Hematopoietic multipotent progenitor cell treated with erythropoietin and hydrocortisone succinate and interleukin-3 and kit ligand, for 4 days (in vitro differentiated cells): ENCODE measurements at regions not wholly inside any gene's neighbourhood (a gene's known extent, or its start where the extent isn't known, plus 50 kb on each side); places are given as distances from the start of the nearest gene placed in this dataset.
"Not testable (repeated sequence)": the region's sequence is repeated elsewhere in the genome, so short reads cannot be mapped to it uniquely, and the experiment has no call there.

ENCODE experiments used
- DNase-seq: peaks from one replicate; pipeline ENCODE4 v3.0.0-alpha.2; 2015

DNA sequence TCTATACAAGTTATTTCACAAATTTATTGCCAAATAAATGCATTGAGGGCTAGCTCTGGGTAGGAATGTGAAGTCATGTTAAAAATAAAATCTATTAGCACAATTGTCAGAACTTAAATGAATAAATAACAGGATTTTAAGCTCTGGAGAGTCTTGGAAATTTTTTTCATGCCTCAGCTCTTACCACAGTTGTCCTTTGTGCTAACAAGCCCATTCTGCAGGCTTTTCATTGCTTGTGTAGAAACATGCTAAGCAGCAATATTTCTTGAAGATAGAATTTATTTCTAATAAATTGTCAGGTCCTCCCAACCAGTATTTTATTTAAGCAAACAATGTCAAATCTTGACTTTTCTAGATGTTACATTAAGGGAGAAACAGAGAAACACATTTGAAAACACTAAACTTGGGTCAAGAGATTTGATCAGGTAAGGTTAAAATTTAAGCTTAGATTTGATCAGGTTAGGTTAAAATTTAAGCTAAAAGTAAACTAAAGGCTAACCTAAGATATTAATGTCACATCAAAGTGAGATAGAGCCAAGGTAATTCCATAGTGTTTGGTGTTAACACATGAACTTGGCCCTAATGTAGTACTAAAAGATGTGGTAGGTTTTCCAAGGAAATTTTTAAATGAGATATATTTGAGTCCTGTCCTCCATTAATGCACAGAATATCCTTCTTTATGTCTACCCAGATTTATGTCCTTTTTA lies 179.1 kb upstream of the IL1RAPL1 start:
- no peak for DNase-seq

DNA sequence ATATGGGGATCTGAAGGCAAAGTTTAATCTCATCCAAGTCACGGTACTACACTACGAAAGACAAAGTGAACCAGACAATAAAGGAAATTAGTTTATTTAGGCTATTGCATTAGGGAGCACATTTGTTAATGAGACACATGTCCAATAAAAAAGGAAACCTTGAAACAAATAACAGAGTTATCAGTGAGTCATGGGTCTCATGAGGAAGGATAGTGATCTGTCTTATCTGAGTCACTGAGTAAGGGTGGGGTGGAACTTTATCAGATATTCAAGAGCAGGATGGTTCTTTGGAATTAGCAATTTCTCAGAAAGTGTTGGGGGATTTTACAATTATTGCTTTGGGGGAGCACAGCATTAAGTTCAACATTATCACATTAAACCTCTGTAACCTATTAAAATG lies 188.9 kb upstream of the IL1RAPL1 start:
- DNase-seq: no peak

DNA sequence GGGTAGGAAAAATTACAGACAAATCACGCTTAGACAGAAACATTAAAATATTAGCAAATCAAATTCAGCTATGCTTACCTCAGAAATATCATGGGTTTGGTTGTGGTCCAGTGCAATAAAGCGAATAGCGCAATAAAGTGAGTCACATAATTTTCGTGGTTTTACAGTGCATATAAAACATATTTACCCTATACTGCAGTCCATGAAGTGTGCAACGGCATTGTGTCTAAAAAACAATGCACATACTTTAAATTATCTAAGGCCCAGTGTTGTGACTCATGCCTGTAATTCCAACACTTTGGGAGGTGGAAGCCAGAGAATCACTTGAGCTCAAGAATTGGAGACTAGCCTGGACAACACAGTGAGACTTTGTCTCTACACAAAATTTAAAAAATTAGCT lies 195.7 kb upstream of the IL1RAPL1 start:
- DNase-seq: no peak

DNA sequence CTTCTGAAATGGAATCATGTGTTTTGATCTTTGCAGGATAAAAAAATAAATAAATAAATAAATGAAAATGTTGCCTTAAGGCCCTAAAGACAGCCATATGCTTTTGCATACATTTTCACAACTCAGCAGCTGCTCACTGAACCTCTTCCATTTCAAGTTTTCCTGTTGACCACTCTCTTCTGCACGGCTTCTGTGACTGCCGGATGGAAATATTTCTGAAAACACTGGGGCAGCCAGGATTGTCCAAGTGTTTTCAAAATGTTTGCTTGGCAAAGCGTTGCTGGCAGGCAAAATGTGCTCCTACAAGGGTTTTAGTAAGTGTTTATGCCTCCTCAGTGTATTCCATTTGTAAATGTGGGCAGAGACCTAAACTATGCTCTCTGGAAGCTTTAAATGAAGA lies 208.1 kb upstream of the IL1RAPL1 start:
- no peak for DNase-seq

DNA sequence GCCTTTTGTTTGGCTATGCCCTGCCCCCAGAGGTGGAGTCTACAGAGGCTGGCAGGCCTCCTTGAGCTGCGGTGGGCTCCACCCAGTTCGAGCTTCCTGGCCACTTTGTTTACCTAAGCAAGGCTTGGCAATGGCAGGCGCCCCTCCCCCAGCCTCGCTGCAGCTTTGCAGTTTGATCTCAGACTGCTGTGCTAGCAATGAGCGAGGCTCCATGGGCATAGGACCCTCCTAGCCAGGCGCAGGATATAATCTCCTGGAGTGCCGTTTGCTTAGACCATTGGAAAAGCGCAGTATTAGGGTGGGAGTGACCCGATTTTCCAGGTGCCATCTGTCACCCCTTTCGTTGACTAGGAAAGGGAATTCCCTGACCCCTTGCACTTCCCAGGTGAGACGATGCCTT lies 219.6 kb upstream of the IL1RAPL1 start:
- DNase-seq: not testable (repeated sequence)

DNA sequence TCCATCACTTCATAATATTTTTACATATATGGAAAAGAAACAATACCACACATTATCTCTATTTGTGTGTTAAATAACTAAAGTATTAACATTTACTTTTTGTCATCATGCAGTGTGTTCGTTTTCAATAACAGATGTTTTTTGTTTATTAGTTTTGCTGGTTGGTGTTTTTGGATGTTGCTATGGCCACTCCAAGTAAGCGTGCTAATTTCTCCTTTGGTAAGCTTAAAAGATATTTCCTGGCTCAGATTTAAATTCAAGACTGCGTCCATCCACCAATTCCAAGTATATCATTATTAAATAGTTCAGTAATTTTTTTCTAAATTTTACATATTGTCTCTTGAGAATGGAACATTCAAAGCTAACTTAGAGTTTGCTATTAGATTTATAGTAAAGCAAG lies 235.4 kb upstream of the IL1RAPL1 start:
- no peak for DNase-seq

DNA sequence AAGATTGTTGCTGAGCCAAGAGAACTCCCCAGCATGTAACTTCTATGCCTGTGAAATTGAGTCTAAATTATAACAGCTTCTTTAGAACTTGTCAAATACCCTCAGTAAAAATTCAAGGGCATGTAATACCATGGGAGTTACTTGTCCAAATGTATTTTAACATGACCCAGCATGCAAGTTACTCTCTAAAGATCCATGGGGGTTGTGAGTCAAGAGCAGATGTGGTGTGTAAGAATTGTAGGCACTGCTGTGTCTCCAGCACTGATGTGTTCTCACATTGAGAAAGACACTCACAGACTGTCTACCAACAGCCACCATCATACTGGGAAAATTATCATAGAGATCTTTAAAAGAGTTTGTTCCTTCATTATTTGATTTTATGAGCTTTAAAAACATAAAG lies 237.4 kb upstream of the IL1RAPL1 start:
- no peak for DNase-seq

DNA sequence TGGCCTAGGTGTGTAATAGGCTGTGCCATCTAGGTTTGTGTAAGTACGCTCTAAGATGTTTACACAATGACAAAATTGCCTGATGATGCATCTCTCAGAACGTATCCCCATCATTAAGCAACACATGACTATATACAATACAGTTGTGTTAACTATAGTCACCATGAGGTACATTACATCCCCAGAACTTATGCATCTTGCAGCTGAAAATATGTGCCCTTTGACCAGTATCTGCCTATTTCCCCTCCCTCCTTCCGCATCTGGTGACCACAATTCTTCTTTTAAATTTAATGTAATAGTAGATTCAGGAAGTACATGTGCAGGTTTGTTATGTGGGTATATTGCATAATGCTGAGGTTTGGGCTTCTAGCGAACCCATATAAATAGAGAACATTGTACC lies 239.8 kb upstream of the IL1RAPL1 start:
- DNase-seq: peak; percentile 37

DNA sequence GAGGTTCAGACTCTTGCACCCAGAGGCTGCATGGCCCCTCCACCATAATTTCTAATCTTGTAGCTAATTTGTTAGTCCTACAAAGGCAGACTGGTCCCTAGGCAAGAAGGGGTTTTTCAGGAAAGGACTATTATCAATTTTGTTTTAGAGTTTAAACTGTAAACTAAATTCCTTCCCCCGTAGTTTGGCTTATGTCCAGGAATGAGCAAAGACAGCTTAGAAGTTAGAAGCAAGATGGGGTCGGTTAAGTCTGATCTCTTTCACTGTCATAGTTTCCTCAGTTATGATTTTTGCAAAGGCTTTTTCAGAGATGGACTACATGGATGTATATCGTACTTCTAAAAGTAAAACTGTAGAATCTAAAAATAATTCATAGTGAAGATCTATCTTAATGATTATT lies 258.1 kb upstream of the IL1RAPL1 start:
- no peak for DNase-seq

DNA sequence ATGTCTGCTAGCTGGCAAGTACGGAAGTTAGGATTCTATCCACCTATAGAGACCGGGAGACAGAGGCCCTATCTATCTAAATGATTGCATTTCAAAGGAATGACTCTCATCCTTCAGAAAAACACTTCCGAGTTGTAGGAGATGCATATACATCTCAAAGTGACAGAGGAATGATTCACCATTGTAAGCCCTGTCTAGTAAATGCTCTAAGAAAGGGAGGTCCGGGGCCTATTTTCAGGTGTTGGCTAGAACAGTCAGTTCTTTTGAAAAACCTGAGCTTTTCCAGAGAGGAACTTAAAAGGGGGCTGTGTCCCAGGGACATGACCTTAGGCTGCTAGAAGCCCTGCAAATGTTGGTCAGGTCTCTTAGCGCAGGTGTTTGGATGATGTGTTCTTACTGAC lies 262.9 kb upstream of the IL1RAPL1 start:
- no peak for DNase-seq

DNA sequence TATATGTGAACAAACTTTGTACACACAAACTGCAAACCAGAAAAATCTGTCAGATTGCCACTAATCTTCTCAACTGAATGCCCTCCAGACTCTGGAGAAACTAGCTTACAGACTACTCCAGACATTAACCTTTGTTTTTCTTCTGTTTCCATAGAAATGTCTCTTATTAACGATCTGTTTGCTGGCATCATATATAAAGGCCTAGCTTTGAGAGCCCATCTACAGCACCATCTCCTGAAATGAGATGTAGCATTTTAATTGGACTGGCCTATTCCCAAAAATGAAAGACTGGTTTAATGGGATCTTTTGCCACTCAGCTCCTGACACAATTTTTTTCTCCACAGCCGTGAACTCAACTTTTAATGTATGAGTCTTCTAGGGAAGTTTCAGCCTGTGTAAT lies 266.0 kb upstream of the IL1RAPL1 start:
- DNase-seq: no peak

DNA sequence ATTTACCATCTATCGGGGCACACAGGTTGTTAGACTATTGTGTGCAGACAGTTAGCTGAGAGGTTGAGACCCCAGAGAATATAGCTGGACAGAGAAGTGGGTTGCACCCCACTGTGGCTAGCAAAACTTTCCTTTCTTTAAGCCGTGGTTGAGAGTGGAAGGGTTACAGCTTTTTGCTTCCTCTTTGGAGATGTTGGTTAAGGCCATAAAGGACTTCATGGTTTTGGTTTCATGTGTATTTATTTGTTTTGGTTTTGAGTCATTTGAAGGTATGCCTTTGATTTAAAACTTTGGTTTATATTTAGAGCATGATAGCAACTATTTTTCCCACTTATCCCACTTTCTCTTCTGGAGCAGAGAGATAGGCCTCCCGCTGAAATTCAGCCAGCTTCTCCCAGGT lies 274.3 kb upstream of the IL1RAPL1 start:
- no peak for DNase-seq

DNA sequence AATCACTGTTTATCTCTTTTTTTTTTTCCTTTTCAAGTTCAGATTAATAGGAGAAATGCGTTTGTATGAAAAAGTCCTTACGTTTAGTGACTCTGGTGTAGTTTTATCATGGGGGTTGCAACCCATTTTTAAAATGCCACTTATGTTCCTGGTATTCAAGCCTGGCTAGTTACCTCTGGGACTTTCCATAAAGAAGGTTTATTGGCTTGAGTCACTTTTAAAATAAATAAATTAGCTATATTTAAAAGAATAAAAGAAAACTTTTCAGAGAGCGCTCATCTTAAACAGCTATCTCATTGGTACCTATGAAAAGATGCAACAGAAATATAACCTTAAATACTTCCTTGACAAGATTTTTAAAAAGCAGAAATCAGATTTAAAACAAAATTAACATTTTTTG lies 275.0 kb upstream of the IL1RAPL1 start:
- DNase-seq: no peak

DNA sequence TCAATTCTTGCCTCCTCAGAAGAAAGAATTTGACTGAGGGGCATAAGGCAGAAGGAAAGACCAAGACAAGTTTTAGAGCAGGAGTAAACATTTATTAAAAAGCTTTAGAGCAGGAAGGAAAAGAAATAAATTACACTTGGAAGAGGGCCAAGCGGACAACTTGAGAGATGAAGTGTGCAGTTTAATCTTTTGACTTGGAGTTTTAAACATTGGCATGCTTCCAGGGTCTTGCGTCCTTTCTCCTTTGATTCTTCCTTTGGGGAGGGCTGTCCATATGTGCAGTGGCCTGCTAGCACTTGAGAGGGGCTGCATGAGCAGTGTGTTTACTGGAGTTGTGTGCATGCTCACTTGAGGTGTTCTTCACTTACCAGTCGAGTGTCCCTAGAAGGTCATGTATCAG lies 275.8 kb upstream of the IL1RAPL1 start:
- peak; percentile 0 for DNase-seq

DNA sequence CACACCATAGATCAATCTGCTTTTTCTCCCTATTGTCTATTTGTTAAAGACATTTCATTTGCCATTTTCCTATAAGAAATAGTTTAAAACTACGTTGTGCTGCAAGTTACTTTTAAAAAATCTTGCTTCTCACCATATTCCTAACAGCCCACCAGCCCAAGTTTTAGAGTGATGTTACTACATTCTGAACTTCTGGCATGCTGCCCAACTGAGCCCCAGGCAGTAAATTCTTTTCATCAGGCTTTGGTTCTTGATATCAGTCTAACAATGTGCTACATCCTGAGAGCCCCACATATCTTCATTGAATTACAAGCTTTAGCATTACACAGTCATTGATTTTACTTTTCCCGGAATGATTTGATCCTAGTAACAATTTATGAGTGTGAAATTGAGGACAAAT lies 283.8 kb upstream of the IL1RAPL1 start:
- no peak for DNase-seq

DNA sequence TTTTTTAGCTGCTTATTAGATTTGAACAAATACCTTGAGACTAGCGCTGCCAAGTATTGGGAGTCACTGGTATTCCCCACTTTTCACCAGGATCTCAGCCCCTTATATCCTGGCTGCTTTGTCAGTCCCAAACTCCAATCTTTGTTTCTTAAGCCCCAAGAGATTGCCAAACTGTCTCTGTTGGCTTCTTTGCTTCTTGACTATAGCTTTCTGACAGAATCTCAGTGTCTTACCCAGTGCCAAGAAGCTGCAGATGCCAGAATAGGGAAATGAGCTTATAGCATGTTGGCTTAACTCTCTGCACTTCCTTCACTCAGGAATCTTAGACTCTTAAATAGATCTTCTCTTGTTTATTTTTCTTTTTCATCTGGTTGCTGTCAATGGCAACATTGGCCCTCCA lies 297.5 kb upstream of the DCAF8L1 start:
- no peak for DNase-seq

DNA sequence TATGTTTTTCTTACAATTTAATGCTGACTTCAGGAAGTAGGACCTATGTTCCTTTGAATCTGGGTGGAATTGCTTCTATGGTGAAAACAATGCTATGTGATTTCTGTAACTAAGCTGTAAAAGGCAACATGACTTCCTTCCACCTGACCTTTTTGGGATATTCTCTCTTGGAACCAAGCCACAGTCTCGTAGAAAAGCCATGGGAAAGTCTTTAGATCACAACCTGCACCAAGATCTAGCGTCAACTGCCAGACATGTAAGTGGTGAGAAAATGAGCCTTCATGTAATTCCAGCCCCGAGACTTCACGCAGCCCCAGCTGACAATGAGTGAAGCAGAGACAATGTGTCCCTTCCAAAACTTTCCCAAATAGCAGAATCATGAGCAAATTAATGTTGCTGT lies 297.0 kb upstream of the DCAF8L1 start:
- DNase-seq: no peak

DNA sequence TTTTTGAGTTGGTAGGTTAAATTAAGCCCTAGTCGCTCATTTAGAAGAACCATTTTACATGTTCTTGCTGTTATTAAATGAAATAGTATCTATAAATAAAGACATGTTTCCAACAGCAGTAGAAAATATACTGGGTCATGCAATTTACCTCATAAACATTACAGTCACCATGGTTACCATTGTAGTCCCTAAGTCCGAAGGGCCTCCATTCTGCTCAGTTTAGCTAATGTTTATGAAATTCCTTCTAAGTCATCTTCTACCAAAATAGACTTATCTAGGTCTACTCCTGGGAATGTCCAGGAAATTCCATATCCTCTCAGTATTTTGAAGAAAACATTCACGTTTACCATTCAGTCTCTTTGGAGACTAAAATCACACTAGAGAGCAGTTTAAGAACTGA lies 292.5 kb upstream of the DCAF8L1 start:
- DNase-seq: no peak

DNA sequence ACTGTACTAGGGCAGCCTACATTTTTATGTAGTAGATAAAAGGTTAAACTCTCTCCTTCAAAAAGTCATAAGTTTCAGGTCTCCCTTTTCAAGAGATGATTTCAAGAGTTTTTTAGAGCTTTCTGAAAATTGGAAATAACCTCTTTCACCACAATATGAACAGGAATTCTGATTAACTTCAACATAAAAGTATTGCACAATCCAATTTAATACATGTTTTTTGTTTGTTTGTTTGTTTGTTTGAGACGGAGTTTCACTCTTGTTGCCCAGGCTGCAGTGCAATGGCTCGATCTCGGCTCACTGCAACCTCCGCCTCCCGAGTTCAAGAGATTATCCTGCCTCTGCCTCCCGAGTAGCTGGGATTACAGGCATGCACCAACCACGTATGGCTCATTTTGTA lies 265.4 kb upstream of the DCAF8L1 start:
- DNase-seq: no peak

DNA sequence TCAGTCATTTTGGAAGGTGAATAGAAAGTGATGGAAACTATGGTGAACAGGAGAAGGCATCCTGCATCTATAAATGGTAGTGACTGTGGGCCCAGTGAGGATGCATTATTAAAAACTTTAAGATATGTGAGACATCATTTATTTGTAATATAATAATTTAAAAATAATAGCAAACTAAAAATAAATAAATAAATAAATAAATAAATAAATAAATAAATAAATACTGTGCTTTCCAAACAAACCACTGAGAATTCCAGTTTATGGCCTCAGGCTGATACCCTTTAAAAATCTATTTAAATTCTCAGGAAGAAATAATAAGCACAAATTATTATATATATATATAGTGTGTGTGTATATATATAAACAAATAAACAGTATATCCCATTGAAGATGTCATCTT lies 248.0 kb upstream of the DCAF8L1 start:
- DNase-seq: no peak

DNA sequence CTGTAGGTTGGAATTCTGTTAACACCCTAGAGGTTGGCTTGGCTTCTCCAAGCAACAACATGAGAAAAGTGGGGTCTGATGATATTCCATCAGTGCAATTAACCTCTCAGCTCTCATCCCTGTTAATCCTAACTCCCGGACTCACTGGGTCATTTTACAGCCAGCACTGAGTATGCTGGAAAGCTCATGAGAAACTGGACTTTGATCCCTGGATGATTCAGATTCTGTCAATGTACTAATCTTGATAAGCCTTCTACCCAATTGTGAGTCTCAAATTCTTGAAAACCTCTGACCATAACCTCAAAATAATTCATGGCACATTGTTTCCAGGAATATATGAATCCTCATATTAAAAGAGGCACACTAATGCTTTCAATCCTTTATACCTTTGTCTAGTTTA lies 244.3 kb upstream of the DCAF8L1 start:
- no peak for DNase-seq

DNA sequence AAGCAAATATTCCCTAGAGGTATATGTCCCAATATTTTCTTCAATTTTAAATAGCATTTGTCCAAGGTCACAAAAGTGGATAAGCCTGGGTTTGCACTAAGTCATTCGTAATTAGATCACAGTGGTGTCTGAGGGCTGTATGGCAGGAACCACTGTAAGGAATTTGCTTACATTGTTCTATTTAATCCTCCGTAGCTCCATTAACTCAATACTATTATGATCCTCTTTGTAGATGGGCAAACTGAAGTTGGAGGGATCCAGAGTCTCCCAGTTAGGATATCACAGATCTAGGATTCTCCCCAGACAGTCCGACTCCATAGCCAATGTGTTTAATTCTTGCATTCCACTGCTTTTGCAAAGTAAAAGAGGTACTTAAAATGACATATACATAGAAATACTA lies 242.7 kb upstream of the DCAF8L1 start:
- no peak for DNase-seq

DNA sequence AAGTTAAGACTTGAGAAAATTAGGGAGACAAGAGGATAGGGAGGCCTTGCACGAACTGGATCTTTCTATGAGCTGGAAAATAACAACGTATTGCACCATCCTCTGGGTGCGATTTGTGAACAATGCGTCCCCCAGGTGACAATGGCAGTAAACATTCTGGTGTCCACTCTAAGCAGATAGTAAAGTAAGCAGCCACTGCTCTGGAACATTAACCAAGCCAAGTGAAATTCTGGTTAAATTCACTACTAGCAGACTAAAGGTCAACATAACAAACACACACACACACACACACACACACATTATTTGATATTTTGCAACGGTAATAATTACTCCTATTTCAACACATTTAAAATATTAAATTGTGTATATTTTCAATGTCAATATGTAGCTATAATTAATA lies 242.2 kb upstream of the DCAF8L1 start:
- no peak for DNase-seq

DNA sequence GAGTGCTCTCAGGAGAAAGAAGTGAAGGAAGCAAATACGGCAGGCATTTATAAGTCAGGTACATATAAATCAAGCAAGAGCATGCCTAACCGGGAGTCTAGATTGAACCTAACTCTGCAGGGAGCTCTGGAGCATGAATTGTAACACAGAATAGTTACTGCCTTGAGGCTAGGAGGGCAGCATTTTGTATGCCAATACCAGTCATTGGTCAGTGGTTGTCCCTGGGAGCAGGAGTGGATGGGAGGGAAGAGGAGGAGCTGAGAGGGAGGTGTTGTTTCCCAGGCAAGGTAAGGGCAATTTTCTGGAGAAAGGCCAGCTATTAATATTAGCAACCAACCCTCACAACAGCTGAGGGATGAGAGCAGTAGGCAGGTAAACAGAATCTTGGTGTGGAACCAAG lies 224.7 kb upstream of the DCAF8L1 start:
- no peak for DNase-seq

DNA sequence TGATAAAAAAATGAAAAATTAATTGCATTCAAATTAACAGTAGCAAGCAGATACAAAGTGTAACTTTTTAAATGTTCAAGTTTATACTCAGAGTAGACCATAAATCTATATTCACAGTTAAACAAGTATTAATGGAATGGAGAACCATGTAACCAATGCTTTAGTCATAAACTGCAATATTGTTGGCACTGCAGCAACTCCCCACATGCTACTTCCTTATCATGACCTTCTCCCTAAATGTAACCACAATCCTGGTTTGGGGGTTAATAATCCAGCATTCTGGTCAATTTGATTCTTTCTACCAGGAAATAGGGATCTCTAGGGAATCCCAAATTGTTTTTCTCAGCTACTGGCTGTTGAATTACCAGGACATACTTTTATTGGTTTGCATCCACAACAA lies 223.9 kb upstream of the DCAF8L1 start:
- DNase-seq: no peak

DNA sequence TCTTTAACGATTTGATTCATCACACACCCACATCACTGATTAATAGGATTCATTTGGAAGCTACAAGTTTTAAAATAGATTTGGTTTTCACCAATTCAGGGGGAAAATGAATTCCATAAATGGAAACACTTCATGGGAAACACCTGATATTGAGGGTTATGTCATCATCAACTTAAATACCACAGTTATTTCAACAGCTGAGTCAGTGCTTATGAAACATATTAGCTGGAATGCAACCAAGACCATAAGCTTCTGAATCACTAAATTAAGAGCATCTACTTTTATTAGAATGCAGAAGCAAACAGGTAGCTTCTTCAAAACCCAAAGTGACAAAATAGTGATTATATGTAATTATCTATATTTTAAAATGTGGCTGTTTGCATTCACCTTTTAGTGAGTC lies 207.8 kb upstream of the DCAF8L1 start:
- no peak for DNase-seq
